HL-60 (cell line): ENCODE measurements at regions not wholly inside any gene's neighbourhood (a gene's known extent, or its start where the extent isn't known, plus 50 kb on each side); places are given as distances from the start of the nearest gene placed in this dataset.

Experiments used
- CTCF ChIP-seq: IDR thresholded peaks from one replicate; pipeline ENCODE4 v1.5.1; 2011; ENCODE audit warnings: low read length, control low read depth, inconsistent platforms; ENCODE audit not compliant: insufficient read depth
- GABPA ChIP-seq: IDR thresholded peaks from 2 replicates; pipeline ENCODE4 v1.6.1; 2012; ENCODE audit warnings: low read depth

GRCh38 chr18:73235491-73235890 lies 367.7 kb upstream of the NETO1 start:
- no peak for TF ChIP-seq CTCF
- TF ChIP-seq GABPA, result no peak
